Esophagus muscularis mucosa (tissue), 4 donors: ENCODE measurements at regions not wholly inside any gene's neighbourhood (a gene's known extent, or its start where the extent isn't known, plus 50 kb on each side); places are given as distances from the start of the nearest gene placed in this dataset.

Experiments
- DNase-seq: peaks from one replicate; pipeline ENCODE4 v3.0.0-alpha.2; 2017; ENCODE audit errors: extremely low spot score
- H3K27ac ChIP-seq, 4 donors: fragments of 200-600 bp; sonication (generic); replicated peaks in 1 of 4; 1 replicate in 3 of 4; 2 replicates in 1 of 4; pipeline ENCODE4 v1.5.1; 2016 to 2019; ENCODE audit warnings: mild to moderate bottlenecking in 1 of 4
- H3K27me3 ChIP-seq, 4 donors: fragments of 200-600 bp; sonication (generic); one replicate each; pipeline versions ENCODE4 v1.5.1 to v1.6.0; 2016 to 2019
- H3K36me3 ChIP-seq, 4 donors: fragments of 200-600 bp; sonication (generic); one replicate each; pipeline ENCODE4 v1.5.1; 2016 to 2019
- H3K4me1 ChIP-seq, 4 donors: fragments of 200-600 bp; sonication (generic); one replicate each; pipeline ENCODE4 v1.5.1; 2016 to 2019
- H3K4me3 ChIP-seq, 4 donors: fragments of 200-600 bp; sonication (generic); 1 replicate in 2 of 4; 2 replicates in 2 of 4; pipeline ENCODE4 v1.5.1; 2016 to 2019; ENCODE audit warnings: mild to moderate bottlenecking in 4 of 4, moderate library complexity in 1 of 4
- H3K9me3 ChIP-seq, 4 donors: fragments of 200-600 bp; sonication (generic); 1 replicate in 3 of 4; 2 replicates in 1 of 4; pipeline ENCODE4 v1.5.1; 2016 to 2019
- EP300 ChIP-seq: sonication (generic); formaldehyde crosslinking; IDR thresholded peaks from one replicate; pipeline ENCODE4 v1.6.1; 2017; ENCODE audit warnings: antibody characterized with exemption
- POLR2A ChIP-seq: fragments of 450-650 bp; IDR thresholded peaks from one replicate; pipeline ENCODE4 v1.6.1; 2017; ENCODE audit warnings: antibody characterized with exemption, moderate library complexity, mild to moderate bottlenecking, low read depth
- POLR2AphosphoS5 ChIP-seq, 2 donors: sonication (generic); formaldehyde crosslinking; IDR thresholded peaks; one replicate each; pipeline ENCODE4 v1.6.1; 2017; ENCODE audit warnings: antibody characterized with exemption in 2 of 2
- WGBS: methylation state at CpG from one replicate; pipeline ENCODE4 v1.1.5; 2018; 5-methylcytosine and 5-hydroxymethylcytosine counted together
- intact Hi-C: fragments of 100-400 bp; cut with DNase I; formaldehyde crosslinking; loops from one replicate; pipeline ENCODE4 v1.15.1; 2023
- TF ChIP-seq, protein P1 (sequence below), 3 experiments: fragments of 200-600 bp in 2 of 3; fragments of 450-650 bp in 1 of 3; sonication (generic) in 2 of 3; IDR thresholded peaks; one replicate each; pipeline ENCODE4 v1.5.1; 2017 to 2019; ENCODE audit warnings: antibody characterized with exemption in 3 of 3, mild to moderate bottlenecking in 2 of 3, moderate library complexity in 1 of 3

DNA sequence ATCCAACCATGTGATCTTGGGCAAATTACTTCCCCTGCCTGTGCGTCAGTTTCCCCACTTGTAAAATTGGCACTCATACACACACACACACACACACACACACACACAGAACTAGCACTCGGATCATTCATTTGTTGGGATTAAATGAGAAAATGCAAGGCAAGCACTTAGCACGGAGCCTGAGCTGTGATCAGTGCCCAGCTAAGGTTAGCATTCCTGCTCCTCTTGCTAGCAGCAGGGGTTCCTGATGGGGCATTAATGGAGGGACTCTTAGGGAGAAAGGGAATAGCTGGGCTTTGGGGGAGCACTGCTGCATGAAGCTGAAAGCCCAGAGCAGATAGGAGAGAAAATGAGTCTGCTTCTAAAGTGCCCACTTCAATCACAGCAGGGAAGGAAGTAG lies 187.7 kb upstream of the C2CD4B start:
- H3K4me3 ChIP-seq = no peak overlapping the region
- no peaks in the 10 kb centered on the region for H3K36me3 ChIP-seq
- no peaks in the 10 kb centered on the region for H3K4me1 ChIP-seq
- H3K27ac ChIP-seq = no peak overlapping the region
- no peaks in the 10 kb centered on the region for H3K9me3 ChIP-seq
- 73% methylated on average over 3 of the region's 3 CpGs for WGBS
- peaks cover 0 to 14% (median 0%) of the 10 kb centered on the region in 4 donors for H3K27me3 ChIP-seq
- DNase-seq = no peak
- intact Hi-C loops = no loop called here
- TF ChIP-seq EP300 = no peak
- TF ChIP-seq, protein P1, sequence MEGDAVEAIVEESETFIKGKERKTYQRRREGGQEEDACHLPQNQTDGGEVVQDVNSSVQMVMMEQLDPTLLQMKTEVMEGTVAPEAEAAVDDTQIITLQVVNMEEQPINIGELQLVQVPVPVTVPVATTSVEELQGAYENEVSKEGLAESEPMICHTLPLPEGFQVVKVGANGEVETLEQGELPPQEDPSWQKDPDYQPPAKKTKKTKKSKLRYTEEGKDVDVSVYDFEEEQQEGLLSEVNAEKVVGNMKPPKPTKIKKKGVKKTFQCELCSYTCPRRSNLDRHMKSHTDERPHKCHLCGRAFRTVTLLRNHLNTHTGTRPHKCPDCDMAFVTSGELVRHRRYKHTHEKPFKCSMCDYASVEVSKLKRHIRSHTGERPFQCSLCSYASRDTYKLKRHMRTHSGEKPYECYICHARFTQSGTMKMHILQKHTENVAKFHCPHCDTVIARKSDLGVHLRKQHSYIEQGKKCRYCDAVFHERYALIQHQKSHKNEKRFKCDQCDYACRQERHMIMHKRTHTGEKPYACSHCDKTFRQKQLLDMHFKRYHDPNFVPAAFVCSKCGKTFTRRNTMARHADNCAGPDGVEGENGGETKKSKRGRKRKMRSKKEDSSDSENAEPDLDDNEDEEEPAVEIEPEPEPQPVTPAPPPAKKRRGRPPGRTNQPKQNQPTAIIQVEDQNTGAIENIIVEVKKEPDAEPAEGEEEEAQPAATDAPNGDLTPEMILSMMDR (IDR thresholded peaks at IDR 0.05) = no peak
- TF ChIP-seq POLR2AphosphoS5 (IDR thresholded peaks at IDR 0.05) = no peak
- TF ChIP-seq POLR2A = no peak

DNA sequence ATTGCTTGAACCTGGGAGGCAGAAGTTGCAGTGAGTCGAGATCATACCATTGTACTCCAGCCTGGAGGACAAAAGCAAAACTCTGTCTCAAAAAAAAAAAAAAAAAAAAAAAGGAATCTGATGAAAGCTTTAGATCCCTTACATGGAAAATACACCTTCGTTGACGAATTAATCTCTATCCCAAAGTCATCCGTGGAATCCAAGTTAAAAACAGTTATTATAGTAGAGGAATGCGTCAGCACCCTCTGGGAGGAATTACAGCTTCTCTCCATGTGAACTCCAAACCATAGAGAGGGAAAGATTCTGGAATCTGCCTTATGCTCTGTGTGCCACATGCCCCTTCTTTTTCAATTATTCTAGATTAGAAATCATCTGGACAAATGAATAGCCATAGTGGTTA lies 192.3 kb upstream of the C2CD4B start:
- peaks cover 0 to 27% (median 0%) of the 10 kb centered on the region in 4 donors for H3K27me3 ChIP-seq
- no peaks in the 10 kb centered on the region for H3K4me1 ChIP-seq
- intact Hi-C loops = no loop called here
- 77% methylated on average over 5 of the region's 5 CpGs for WGBS
- no peak overlapping the region for H3K4me3 ChIP-seq
- no peak for DNase-seq
- H3K9me3 ChIP-seq = no peaks in the 10 kb centered on the region
- no peaks in the 10 kb centered on the region for H3K36me3 ChIP-seq
- no peak overlapping the region for H3K27ac ChIP-seq
- TF ChIP-seq, protein P1 (IDR thresholded peaks at IDR 0.05) = no peak
- no peak for TF ChIP-seq EP300
- TF ChIP-seq POLR2AphosphoS5 (IDR thresholded peaks at IDR 0.05) = no peak
- TF ChIP-seq POLR2A = no peak

DNA sequence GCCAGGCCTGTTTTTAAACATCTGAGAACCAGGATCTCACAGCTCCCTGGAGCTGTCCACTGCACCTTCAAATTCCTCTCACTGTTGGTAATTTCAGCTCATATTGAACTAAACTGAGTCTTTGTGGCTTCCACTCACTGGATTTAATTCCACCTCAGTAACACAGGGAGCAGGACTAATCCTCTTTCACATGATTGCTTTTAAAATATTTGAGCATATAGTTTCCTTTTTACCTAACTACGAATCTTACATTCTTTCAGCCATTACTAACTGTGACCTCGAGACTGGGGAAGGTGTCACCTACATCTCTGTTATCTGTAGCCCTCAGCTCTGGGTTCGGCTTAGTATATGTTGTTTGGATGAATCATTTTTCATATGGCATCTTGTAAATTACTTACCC lies 194.3 kb upstream of the C2CD4B start:
- Histone ChIP-seq H3K9me3 (no peaks in the 10 kb centered on the region), H3K36me3 (no peaks in the 10 kb centered on the region), H3K4me1 (no peaks in the 10 kb centered on the region), H3K27ac (no peak overlapping the region), H3K4me3 (no peak overlapping the region), H3K27me3 (peaks cover 0 to 27% (median 0%) of the 10 kb centered on the region in 4 donors)
- WGBS = 57% methylated on average over 3 of the region's 3 CpGs
- intact Hi-C loops = no loop called here
- DNase-seq = no peak
- TF ChIP-seq POLR2A (no peak), EP300 (no peak), POLR2AphosphoS5 (IDR thresholded peaks at IDR 0.05) (no peak)
- TF ChIP-seq, protein P1 (IDR thresholded peaks at IDR 0.05) = no peak

DNA sequence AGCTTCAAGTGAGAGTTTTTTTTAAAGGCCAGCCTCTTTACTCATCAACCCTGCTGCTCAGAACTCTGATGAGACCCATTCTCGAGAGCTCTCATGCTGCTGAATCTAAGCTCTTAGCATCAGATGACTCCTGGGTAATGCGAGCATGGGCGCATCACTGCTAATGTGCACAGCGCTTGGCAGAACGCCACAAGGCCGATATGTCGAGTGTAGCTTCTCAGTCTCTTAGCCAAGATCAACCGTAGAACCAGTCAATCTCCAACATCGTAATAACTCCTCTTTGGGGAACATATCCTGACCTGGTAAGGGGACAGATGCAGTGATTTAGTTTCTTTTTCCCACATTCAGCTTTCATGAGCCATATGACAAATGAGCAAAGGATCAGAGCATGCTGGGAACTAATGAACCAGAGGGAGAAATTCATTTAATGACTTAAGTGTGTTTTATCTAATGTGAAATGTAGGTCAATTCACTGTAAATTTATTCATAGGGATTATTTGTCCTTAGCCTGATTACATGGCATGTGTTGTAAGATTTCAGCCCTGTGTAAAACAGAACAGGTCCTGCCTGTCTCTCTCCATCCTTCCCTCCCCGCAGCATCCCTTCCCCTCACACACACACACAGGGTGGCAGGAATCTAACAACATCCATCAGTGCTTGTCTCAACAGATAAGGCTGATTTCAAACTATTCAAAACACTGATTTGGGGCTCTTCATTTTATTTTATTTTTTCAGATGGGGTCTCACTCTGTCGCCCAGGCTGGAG lies 195.4 kb upstream of the C2CD4B start:
- Histone ChIP-seq H3K27ac (no peak overlapping the region), H3K4me3 (no peak overlapping the region), H3K27me3 (peaks cover 0 to 21% (median 0%) of the 10 kb centered on the region in 4 donors), H3K9me3 (no peaks in the 10 kb centered on the region), H3K4me1 (no peaks in the 10 kb centered on the region), H3K36me3 (no peaks in the 10 kb centered on the region)
- TF ChIP-seq POLR2AphosphoS5 (IDR thresholded peaks at IDR 0.05) = no peak
- no peak for TF ChIP-seq POLR2A
- TF ChIP-seq, protein P1 (IDR thresholded peaks at IDR 0.05) = no peak
- no peak for TF ChIP-seq EP300
- WGBS = 80% methylated on average over 11 of the region's 11 CpGs
- DNase-seq = no peak
- intact Hi-C loops = no loop called here
